Esophagus (tissue), 2 donors: ENCODE measurements at regions not wholly inside any gene's neighbourhood (a gene's known extent, or its start where the extent isn't known, plus 50 kb on each side); places are given as distances from the start of the nearest gene placed in this dataset.

Experiments used
- H3K27ac ChIP-seq, 2 donors: one replicate each; pipeline ENCODE4 v1.5.1; 2013; ENCODE audit warnings: low read depth in 2 of 2, mild to moderate bottlenecking in 2 of 2, inconsistent platforms in 1 of 2, low read length in 1 of 2, moderate library complexity in 1 of 2
- H3K27me3 ChIP-seq, 2 donors: one replicate each; pipeline ENCODE4 v1.6.1; 2013; ENCODE audit warnings: low read length in 2 of 2, control low read depth in 1 of 2, mild to moderate bottlenecking in 1 of 2; ENCODE audit not compliant: insufficient read depth in 2 of 2, control insufficient read depth in 1 of 2
- H3K36me3 ChIP-seq, 2 donors: one replicate each; pipeline ENCODE4 v1.6.1; 2013; ENCODE audit warnings: low read length in 1 of 2; ENCODE audit not compliant: control insufficient read depth in 2 of 2, insufficient read depth in 2 of 2
- H3K4me1 ChIP-seq, 2 donors: one replicate each; pipeline ENCODE4 v1.6.1; 2013; ENCODE audit warnings: low read length in 1 of 2; ENCODE audit not compliant: control insufficient read depth in 2 of 2, insufficient read depth in 2 of 2
- H3K4me3 ChIP-seq, 2 donors: one replicate each; pipeline ENCODE4 v1.5.1; 2013; ENCODE audit warnings: low read length in 2 of 2, mild to moderate bottlenecking in 2 of 2, low read depth in 1 of 2, moderate library complexity in 1 of 2
- H3K9me3 ChIP-seq, 2 donors: one replicate each; pipeline ENCODE4 v1.6.1; 2013; ENCODE audit warnings: mild to moderate bottlenecking in 2 of 2, low read depth in 1 of 2, low read length in 1 of 2, moderate library complexity in 1 of 2; ENCODE audit not compliant: control insufficient read depth in 2 of 2, insufficient read depth in 1 of 2
- WGBS, 2 donors: extraction: QIAGEN DNeasy Blood & Tissue Kit; methylation state at CpG; one replicate each; pipeline ENCODE4 v1.1.7; 2013; 5-methylcytosine and 5-hydroxymethylcytosine counted together
- donor health status: healthy with polysubstance abuse.
- donor health status: Bipolar disorder and iron deficiency.

- Histone ChIP-seq H3K4me1 (no peaks in the 10 kb centered on the region), H3K9me3 (no peaks in the 10 kb centered on the region), H3K36me3 (no peaks in the 10 kb centered on the region), H3K4me3 (no peak overlapping the region), H3K27me3 (no peaks in the 10 kb centered on the region), H3K27ac (no peak overlapping the region)
- WGBS, 2 donors = 62 to 74% methylated on average over 2 of the region's 2 CpGs
Measured at GRCh38 chr6:85110943-85111342, 338.9 kb upstream of the NT5E start.

- Histone ChIP-seq H3K9me3 (no peaks in the 10 kb centered on the region), H3K27me3 (no peaks in the 10 kb centered on the region), H3K4me3 (no peak overlapping the region), H3K36me3 (no peaks in the 10 kb centered on the region), H3K27ac (no peak overlapping the region), H3K4me1 (no peaks in the 10 kb centered on the region)
- 50 to 57% methylated on average over 1 of the region's 1 CpG for WGBS, 2 donors
Measured at GRCh38 chr6:85107701-85108100, 342.2 kb upstream of the NT5E start.

GRCh38 chr6:85096976-85097375, 332.6 kb upstream of the TBX18 start:
- Histone ChIP-seq H3K4me1 (no peaks in the 10 kb centered on the region), H3K4me3 (no peak overlapping the region), H3K36me3 (no peaks in the 10 kb centered on the region), H3K27me3 (no peaks in the 10 kb centered on the region), H3K9me3 (peaks cover 8% of the 10 kb centered on the region in 2 donors), H3K27ac (no peak overlapping the region)
- WGBS, 2 donors = 80 to 88% methylated on average over 5 of the region's 5 CpGs

- Histone ChIP-seq H3K36me3 (no peaks in the 10 kb centered on the region), H3K4me3 (no peak overlapping the region), H3K27me3 (no peaks in the 10 kb centered on the region), H3K27ac (no peak overlapping the region), H3K9me3 (peaks cover 6 to 8% of the 10 kb centered on the region in 2 donors), H3K4me1 (no peaks in the 10 kb centered on the region)
- 54 to 58% methylated on average over 1 of the region's 1 CpG for WGBS, 2 donors
Measured at GRCh38 chr6:85092226-85092625, 327.8 kb upstream of the TBX18 start.

GRCh38 chr6:85089255-85089654, 324.9 kb upstream of the TBX18 start:
- WGBS, 2 donors = 85 to 87% methylated on average over 2 of the region's 2 CpGs
- H3K4me1 ChIP-seq = no peaks in the 10 kb centered on the region
- H3K9me3 ChIP-seq = no peaks in the 10 kb centered on the region
- no peak overlapping the region for H3K4me3 ChIP-seq
- no peak overlapping the region for H3K27ac ChIP-seq
- no peaks in the 10 kb centered on the region for H3K27me3 ChIP-seq
- H3K36me3 ChIP-seq = no peaks in the 10 kb centered on the region

- no peak overlapping the region for H3K27ac ChIP-seq
- 89 to 94% methylated on average over 2 of the region's 2 CpGs for WGBS, 2 donors
- H3K4me3 ChIP-seq = no peak overlapping the region
- no peaks in the 10 kb centered on the region for H3K9me3 ChIP-seq
- H3K4me1 ChIP-seq = no peaks in the 10 kb centered on the region
- H3K36me3 ChIP-seq = no peaks in the 10 kb centered on the region
- no peaks in the 10 kb centered on the region for H3K27me3 ChIP-seq
Measured at GRCh38 chr6:85085875-85086274, 321.5 kb upstream of the TBX18 start.

GRCh38 chr6:85081102-85081501, 316.7 kb upstream of the TBX18 start:
- Histone ChIP-seq H3K4me3 (no peak overlapping the region), H3K36me3 (no peaks in the 10 kb centered on the region), H3K27ac (no peak overlapping the region), H3K9me3 (no peaks in the 10 kb centered on the region), H3K4me1 (no peaks in the 10 kb centered on the region), H3K27me3 (no peaks in the 10 kb centered on the region)
- WGBS, 2 donors = 50 to 67% methylated on average over 1 of the region's 1 CpG

- H3K4me1 ChIP-seq = no peaks in the 10 kb centered on the region
- H3K36me3 ChIP-seq = no peaks in the 10 kb centered on the region
- H3K27me3 ChIP-seq = no peaks in the 10 kb centered on the region
- 88 to 91% methylated on average over 3 of the region's 3 CpGs for WGBS, 2 donors
- H3K9me3 ChIP-seq = no peaks in the 10 kb centered on the region
- no peak overlapping the region for H3K27ac ChIP-seq
- H3K4me3 ChIP-seq = no peak overlapping the region
Measured at GRCh38 chr6:85079761-85080160, 315.4 kb upstream of the TBX18 start.

- WGBS, 2 donors = 27 to 39% methylated on average over 3 of the region's 3 CpGs
- Histone ChIP-seq H3K9me3 (no peaks in the 10 kb centered on the region), H3K4me3 (no peak overlapping the region), H3K27me3 (no peaks in the 10 kb centered on the region), H3K4me1 (no peaks in the 10 kb centered on the region), H3K36me3 (no peaks in the 10 kb centered on the region), H3K27ac (no peak overlapping the region)
Measured at GRCh38 chr6:85078058-85078457, 313.7 kb upstream of the TBX18 start.

- H3K27ac ChIP-seq = no peak overlapping the region
- no peaks in the 10 kb centered on the region for H3K4me1 ChIP-seq
- H3K36me3 ChIP-seq = no peaks in the 10 kb centered on the region
- H3K9me3 ChIP-seq = no peaks in the 10 kb centered on the region
- H3K4me3 ChIP-seq = no peak overlapping the region
- H3K27me3 ChIP-seq = no peaks in the 10 kb centered on the region
- 20 to 22% methylated on average over 1 of the region's 1 CpG for WGBS, 2 donors
Measured at GRCh38 chr6:85077098-85077497, 312.7 kb upstream of the TBX18 start.
